Ascending aorta (tissue), 2 donors: ENCODE measurements at regions not wholly inside any gene's neighbourhood (a gene's known extent, or its start where the extent isn't known, plus 50 kb on each side); places are given as distances from the start of the nearest gene placed in this dataset.

Source experiments
- DNase-seq, 2 donors: peaks; one replicate each; pipeline ENCODE4 v3.0.0-alpha.2; 2019; ENCODE audit warnings: low spot score in 2 of 2
- H3K27ac ChIP-seq, 2 donors: fragments of 200-600 bp; sonication (generic); one replicate each; pipeline ENCODE4 v1.5.1; 2016 to 2017; ENCODE audit warnings: mild to moderate bottlenecking in 1 of 2
- H3K27me3 ChIP-seq: fragments of 200-600 bp; sonication (generic); one replicate; pipeline ENCODE4 v1.5.1; 2017
- H3K36me3 ChIP-seq, 2 donors: fragments of 200-600 bp; sonication (generic); one replicate each; pipeline ENCODE4 v1.5.1; 2016
- H3K4me1 ChIP-seq, 2 donors: fragments of 200-600 bp; sonication (generic); one replicate each; pipeline ENCODE4 v1.5.1; 2016 to 2017; ENCODE audit warnings: mild to moderate bottlenecking in 1 of 2
- H3K4me3 ChIP-seq, 2 donors: fragments of 200-600 bp; sonication (generic); one replicate each; pipeline ENCODE4 v1.5.1; 2016 to 2017; ENCODE audit warnings: mild to moderate bottlenecking in 1 of 2
- H3K9me3 ChIP-seq, 2 donors: fragments of 200-600 bp; sonication (generic); one replicate each; pipeline ENCODE4 v1.5.1; 2016
- intact Hi-C: fragments of 100-400 bp; cut with DNase I; formaldehyde crosslinking; loops from one replicate; pipeline ENCODE4 v1.15.1; 2023
- TF ChIP-seq, protein P1 (sequence below), 3 experiments: fragments of 200-600 bp in 2 of 3; fragments of 450-650 bp in 1 of 3; sonication (generic) in 2 of 3; IDR thresholded peaks; one replicate each; pipeline ENCODE4 v1.5.1; 2016 to 2019; ENCODE audit warnings: antibody characterized with exemption in 3 of 3, mild to moderate bottlenecking in 1 of 3, moderate library complexity in 1 of 3

- H3K9me3 ChIP-seq, result no peaks in the 10 kb centered on the region
- TF ChIP-seq, protein P1, sequence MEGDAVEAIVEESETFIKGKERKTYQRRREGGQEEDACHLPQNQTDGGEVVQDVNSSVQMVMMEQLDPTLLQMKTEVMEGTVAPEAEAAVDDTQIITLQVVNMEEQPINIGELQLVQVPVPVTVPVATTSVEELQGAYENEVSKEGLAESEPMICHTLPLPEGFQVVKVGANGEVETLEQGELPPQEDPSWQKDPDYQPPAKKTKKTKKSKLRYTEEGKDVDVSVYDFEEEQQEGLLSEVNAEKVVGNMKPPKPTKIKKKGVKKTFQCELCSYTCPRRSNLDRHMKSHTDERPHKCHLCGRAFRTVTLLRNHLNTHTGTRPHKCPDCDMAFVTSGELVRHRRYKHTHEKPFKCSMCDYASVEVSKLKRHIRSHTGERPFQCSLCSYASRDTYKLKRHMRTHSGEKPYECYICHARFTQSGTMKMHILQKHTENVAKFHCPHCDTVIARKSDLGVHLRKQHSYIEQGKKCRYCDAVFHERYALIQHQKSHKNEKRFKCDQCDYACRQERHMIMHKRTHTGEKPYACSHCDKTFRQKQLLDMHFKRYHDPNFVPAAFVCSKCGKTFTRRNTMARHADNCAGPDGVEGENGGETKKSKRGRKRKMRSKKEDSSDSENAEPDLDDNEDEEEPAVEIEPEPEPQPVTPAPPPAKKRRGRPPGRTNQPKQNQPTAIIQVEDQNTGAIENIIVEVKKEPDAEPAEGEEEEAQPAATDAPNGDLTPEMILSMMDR (IDR thresholded peaks at IDR 0.05), result no peak
- H3K27me3 ChIP-seq, result no peaks in the 10 kb centered on the region
- no peak overlapping the region for H3K27ac ChIP-seq
- H3K36me3 ChIP-seq, result no peaks in the 10 kb centered on the region
- no peak overlapping the region for H3K4me3 ChIP-seq
- H3K4me1 ChIP-seq, result no peaks in the 10 kb centered on the region
- DNase-seq, result no peak
- intact Hi-C loops, result no loop called here
These were observed 50.1 kb upstream of the ZNF608 start for GRCh38 chr5:124796495-124796894.

GRCh38 chr5:124797665-124798087, 51.2 kb upstream of the ZNF608 start:
- Histone ChIP-seq H3K27ac (no peak overlapping the region), H3K9me3 (no peaks in the 10 kb centered on the region), H3K4me3 (no peak overlapping the region), H3K4me1 (no peaks in the 10 kb centered on the region), H3K36me3 (no peaks in the 10 kb centered on the region), H3K27me3 (no peaks in the 10 kb centered on the region)
- DNase-seq, result no peak
- intact Hi-C loops, result no loop called here
- TF ChIP-seq, protein P1 (IDR thresholded peaks at IDR 0.05), result no peak

GRCh38 chr5:124798890-124799289, 52.5 kb upstream of the ZNF608 start:
- Histone ChIP-seq H3K4me3 (no peak overlapping the region), H3K27me3 (no peaks in the 10 kb centered on the region), H3K27ac (no peak overlapping the region), H3K4me1 (no peaks in the 10 kb centered on the region), H3K36me3 (no peaks in the 10 kb centered on the region), H3K9me3 (no peaks in the 10 kb centered on the region)
- DNase-seq, result no peak
- intact Hi-C loops, result no loop called here
- TF ChIP-seq, protein P1 (IDR thresholded peaks at IDR 0.05), result no peak

- Histone ChIP-seq H3K27me3 (no peaks in the 10 kb centered on the region), H3K27ac (no peak overlapping the region), H3K4me1 (no peaks in the 10 kb centered on the region), H3K36me3 (no peaks in the 10 kb centered on the region), H3K4me3 (no peak overlapping the region), H3K9me3 (no peaks in the 10 kb centered on the region)
- no peak for DNase-seq
- TF ChIP-seq, protein P1 (IDR thresholded peaks at IDR 0.05), result no peak
- intact Hi-C loops, result no loop called here
These were observed 55.1 kb upstream of the ZNF608 start for GRCh38 chr5:124801551-124801950.

GRCh38 chr5:124803617-124804323, 57.3 kb upstream of the ZNF608 start:
- H3K9me3 ChIP-seq, result no peaks in the 10 kb centered on the region
- H3K4me3 ChIP-seq, result no peak overlapping the region
- no peaks in the 10 kb centered on the region for H3K4me1 ChIP-seq
- DNase-seq, result no peak
- intact Hi-C loops, result no loop called here
- TF ChIP-seq, protein P1 (IDR thresholded peaks at IDR 0.05), result no peak
- H3K36me3 ChIP-seq, result no peaks in the 10 kb centered on the region
- no peak overlapping the region for H3K27ac ChIP-seq
- no peaks in the 10 kb centered on the region for H3K27me3 ChIP-seq

- Histone ChIP-seq H3K4me3 (no peak overlapping the region), H3K4me1 (no peaks in the 10 kb centered on the region), H3K9me3 (no peaks in the 10 kb centered on the region), H3K27me3 (no peaks in the 10 kb centered on the region), H3K27ac (no peak overlapping the region), H3K36me3 (no peaks in the 10 kb centered on the region)
- intact Hi-C loops, result no loop called here
- TF ChIP-seq, protein P1 (IDR thresholded peaks at IDR 0.05), result no peak
- DNase-seq, result no peak
These were observed 59.6 kb upstream of the ZNF608 start for GRCh38 chr5:124806026-124806372.
